ENCODE measurements at regions not wholly inside any gene's neighbourhood (a gene's known extent, or its start where the extent isn't known, plus 50 kb on each side); places are given as distances from the start of the nearest gene placed in this dataset.
"Not testable (repeated sequence)": the region's sequence is repeated elsewhere in the genome, so short reads cannot be mapped to it uniquely, and the experiment has no call there.

DNA sequence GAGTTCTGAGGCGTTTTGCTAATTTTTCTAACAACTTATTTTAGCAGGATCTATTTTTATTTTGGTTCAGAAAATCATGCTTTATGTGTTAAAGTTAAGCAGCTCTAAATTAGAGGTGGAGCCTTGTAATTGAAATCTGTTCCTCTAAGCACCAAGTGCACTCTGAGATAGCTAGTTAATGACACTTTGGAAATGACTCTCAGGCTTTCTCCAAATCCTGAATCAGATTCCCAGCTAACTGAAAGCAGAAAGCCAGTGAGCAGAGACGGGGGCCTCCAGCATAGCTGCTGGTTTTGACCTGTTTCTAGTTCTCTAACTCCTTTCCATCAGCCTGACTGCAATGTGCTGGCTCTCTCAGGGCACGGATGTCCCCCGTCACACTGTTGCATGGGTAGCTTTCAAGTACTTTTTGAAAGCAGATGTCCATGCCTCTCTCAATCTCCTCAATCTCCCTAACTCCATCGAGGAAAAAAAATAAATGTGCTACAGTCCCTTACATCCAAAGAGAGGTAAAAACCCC, 326.5 kb downstream of the SATB2 start:
- DNase-seq = no peak

GRCh38 chr2:199130501-199130900, 327.2 kb downstream of the SATB2 start:
- no peak for DNase-seq

DNA sequence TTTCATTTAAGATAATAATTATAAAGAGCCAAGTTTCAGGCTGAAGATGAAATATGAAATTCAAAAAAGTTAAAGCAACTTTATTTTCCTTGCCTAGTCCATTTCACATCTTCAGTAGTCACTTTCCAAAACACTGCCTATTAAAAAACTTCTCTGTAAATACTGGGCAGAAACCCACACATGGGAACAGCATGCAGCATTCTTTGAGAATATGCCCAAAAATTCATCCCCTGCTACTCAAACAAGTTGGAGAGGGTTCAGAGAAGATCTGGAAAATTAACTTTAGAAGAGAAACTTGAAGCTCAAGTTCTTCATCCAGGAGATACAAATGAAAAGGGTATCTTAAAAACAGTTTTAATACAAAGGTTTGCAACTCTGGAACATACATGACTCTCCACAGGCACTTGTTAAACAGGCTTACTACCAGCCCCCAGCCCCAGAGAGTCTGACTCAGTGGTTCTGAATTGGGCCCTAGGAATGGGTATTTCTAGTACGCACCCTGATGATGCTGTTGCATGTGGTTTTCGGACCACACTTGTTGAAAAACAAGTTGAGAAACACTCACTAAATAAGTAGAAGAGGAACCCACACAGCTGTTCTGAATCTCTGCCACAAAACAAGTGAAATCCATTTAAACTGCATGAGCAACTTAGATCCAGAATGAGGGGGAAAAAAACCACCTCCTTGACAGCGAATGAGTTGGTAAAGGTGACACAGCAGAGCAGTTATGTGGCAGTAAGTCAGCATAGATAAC, 329.1 kb downstream of the SATB2 start:
- no peak for DNase-seq

DNA sequence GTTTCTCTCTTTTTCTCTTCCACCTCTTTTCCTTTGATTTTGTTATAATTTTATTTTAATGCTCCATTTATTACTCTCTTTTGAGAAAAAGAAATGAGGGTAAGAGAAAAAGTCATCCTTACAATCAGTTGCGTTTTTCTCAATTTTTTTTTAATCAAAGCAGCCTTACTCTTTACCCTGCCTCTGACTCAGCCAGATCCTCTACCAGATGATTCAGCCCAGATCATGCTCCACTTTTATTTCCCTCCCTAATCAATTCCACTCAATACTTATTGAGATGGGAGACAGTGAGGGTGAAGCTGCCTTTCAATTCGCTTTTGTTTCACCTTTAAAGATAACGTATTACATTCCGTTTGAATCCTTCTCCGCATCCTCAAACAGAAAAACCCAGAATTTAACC, 337.9 kb downstream of the SATB2 start:
- no peak for DNase-seq

GRCh38 chr2:199118673-199119112, 339.0 kb downstream of the SATB2 start:
- no peak for DNase-seq

- DNase-seq = no peak
Observed at GRCh38 chr2:199115169-199115568, 342.6 kb downstream of the SATB2 start.

DNA sequence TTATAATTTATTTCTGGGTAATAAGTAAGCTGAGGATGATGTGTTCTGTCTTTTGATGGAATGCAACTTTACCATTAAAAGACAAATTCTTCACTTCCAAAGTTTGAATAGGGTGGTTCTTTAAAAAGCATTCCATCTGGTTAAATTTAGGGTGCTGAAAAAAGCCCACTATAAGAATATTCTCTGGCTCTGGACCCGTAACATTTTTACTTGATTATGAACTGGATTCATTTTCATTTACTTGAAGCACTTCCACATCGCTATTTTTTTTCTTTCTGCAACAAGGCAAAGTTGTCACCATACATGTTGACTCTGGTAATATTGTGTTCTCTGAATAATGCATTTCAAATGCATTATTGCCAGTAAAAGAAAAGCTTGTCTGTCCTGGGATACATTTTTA, 344.6 kb downstream of the SATB2 start:
- DNase-seq = no peak

DNA sequence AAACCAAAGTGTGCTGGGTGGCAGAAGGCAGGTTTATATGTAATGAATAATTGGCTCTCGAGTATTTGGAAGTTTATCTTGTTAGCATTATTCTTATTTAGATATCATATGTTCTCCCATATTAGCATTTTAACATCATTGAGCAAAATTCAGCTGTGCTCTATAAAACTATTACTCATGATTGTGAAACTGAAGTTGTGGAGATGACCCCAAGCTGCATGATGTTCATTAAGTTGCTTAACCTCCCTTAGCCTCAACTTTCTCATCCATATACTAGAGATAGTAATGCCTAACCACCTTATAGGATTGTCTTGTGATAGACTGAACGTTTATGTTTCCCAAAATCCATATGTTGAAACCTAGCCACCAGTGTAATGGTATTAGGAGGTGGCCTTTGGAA, 346.3 kb downstream of the SATB2 start:
- no peak for DNase-seq

DNA sequence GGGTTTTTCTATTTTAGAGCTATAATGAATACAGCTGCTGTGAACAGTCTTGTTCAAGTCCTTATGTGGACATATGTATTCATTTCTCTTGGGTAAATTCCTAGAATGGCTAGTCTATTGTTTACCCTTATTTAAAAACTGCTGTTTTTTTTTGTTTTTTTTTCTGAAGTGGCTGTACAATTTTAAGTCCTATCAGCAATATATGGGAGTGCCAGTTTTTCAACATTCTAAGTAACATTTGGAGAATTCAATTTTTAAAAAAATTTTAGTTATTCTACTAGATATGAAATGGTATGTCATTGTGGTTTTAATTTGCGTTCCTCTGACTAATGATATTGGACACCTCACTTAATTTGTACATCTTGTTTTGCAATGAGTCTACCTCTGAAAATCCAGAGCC, 349.7 kb downstream of the SATB2 start:
- DNase-seq = no peak

DNA sequence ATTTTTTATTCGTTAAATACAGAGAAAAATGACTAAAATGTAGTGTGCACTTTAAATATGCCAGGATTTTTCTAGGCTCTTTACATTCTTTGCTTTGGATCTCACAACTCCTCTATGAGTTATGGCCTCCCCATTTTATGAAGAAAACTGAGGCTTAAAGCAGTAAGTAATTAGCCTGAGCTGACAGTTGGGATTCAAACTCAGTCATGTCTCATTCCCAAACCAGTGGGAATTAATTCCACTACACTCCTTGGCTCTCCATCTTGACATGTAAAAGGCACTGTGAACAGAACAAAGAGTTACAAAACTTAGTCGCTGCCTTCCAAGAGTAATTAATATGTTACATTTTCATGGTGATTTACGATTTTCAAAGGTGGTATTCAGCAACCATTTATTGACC, 351.9 kb downstream of the SATB2 start:
- no peak for DNase-seq

DNA sequence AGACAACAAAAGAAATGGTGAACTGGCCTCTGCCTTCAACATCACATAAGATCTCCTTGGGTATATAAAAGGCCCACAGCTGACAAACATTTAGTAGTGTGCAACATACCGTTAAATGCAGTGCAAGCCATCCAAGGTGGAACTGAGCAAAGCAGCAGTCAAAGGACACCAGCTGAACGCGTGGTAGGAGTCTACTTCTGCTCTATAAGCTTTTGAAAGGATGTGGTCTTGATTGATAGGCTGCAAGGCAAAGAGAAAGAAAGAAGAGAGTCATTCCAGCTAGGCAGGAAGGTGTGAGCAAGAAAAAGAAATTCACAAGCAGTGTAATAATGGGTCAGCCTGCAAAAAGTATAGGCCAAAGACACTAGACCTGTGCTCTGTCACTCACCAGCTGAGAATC, 356.3 kb downstream of the SATB2 start:
- no peak for DNase-seq

- no peak for DNase-seq
Observed at GRCh38 chr2:199100326-199101110, 357.2 kb downstream of the SATB2 start.

DNA sequence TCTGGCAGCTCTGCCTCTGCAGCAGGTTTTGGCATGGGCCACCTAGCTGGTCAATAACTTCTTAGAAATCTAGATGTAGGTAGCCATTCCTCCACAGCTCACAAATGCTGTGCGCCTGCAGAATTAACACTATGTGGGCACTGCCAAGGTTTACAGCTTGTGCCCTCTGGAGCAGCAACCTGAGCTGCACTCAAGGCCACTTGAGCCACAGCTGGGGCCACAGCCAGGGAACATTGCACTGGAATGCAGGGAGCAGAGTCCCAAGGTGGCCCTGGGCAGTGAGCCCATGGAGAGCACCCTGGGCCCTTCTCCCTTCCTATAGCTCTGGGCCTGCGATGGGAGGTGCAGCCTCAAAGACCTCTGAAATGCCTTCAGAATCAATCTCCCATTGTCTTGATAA, 365.3 kb downstream of the SATB2 start:
- no peak for DNase-seq

GRCh38 chr2:199085261-199085660, 372.5 kb downstream of the SATB2 start:
- no peak for DNase-seq

DNA sequence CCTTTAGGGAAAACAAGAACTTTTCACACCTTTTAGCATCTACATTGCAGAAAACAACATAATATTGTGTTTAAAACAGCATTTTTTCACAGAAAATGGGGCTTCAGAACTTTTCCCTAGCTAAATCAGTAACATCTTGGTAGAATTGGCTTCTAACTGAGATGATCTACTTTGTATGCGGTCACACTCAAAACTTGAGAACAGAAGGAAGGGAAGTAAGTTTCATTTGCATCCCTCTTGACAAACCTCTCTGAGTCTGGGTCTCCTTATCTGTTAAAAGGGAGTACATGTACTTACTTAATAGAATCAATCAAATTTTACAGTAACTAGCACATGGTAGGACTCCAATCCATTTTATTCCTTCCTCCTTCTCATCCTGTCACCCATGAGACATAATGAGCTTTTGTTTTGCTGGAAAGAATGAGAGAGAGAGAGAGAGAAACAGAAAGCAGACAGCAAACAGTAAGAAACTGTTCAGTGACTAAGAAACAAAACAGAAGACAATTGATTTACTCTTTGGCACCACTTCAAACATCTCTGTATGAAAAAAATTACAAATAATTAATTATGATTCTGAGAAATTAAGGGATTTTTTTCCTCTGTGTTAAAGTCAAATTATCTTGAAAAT, 387.3 kb downstream of the SATB2 start:
- no peak for DNase-seq

- DNase-seq = no peak
Observed at GRCh38 chr2:199064201-199064600, 393.5 kb downstream of the SATB2 start.

DNA sequence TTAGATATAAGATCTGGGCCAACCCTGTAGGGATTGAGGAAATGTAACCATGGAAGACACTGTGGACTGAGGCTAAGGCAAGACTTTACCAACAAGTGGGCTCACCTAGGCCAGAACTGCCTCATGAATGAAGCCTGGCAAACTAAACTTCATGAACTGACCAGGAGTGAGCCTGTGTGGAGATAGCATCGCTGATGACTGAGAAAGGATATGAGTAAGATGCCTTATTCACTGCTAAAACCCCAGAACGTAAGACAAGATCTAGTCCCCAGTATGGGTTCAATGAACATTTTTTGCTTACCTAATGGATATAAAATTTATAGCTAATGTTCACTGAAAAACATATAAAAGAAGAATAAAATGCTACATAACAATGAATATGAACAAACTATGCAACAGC, 399.8 kb downstream of the SATB2 start:
- DNase-seq = no peak

DNA sequence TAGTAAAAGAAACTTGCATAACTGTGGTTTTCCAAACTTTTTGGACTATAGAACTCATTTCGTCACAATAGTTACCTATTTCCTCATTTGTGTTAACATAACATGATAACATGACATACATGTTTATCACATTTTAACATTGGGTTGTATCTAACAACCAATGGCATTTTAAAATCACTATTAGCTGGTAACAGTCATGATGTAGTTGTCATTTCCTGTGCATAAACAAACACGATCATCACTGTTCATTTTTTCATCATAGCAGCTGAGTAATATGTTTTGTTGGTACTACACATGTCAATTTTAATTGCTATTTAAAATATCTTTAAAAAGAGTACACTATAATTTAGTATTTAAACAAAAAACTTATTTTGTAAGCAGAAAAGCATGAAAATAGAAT, 402.4 kb downstream of the SATB2 start:
- no peak for DNase-seq

- no peak for DNase-seq
Observed at GRCh38 chr2:199042660-199043379, 414.9 kb downstream of the SATB2 start.

DNA sequence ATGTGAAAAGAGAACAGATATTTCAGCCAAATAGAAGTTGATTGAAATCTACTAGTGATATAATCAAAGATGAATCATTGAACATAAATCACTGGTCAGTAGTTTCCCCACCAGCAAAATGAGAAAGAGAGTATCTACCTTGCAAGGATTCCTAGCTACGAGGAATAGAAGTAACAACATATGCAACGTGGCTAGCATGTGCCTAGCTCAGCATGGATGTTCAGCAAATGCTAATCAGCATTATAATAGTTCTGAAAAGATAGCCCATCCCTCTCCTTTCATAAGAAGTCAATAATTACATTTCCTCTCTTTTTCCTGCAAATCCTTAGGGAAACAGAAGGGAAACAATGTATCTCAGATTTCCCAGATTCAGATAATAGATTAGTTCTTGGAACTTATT, 417.2 kb downstream of the SATB2 start:
- DNase-seq = no peak

GRCh38 chr2:199033761-199034160, 424.0 kb downstream of the SATB2 start:
- not testable (repeated sequence) for DNase-seq

DNA sequence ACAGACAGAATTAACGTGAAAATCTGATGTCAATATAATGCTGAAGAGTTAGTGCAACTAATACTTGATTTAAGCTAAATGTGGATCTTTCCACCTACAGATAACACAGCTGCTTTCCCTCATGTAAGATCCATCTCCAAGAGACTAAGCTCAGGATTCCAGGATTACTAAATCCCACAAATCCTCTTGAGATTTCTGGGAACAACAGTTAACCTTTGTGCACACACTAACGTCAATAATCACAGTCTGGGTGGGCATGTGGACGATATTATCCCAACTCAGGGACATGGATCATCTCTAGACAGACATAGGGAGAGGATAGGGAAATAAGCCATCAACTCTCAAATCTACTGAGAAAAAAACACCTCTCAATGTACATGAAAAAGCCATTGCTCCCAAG, 432.6 kb downstream of the SATB2 start:
- no peak for DNase-seq

DNA sequence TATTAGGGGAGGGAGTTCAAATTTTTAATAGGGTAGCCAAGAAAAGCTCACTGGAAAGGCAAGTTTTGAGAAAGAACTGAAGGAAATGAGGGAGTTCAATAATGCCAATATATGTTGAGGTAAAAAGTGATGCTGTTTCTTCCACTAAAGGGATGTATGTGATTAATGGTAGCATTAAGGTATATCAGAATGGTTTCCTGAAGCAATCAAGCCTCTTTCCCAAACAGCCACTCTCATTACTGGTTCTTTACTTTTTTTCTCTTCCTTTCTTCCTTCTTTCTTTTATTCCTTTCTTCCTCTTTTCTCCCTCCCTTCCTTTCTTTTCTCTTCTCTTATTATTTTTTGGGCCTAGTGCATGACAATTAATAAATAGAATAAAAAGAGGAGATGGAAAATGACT, 433.5 kb downstream of the SATB2 start:
- DNase-seq = no peak

Data from T1000 (cell line).